ENCODE measurements at regions not wholly inside any gene's neighbourhood (a gene's known extent, or its start where the extent isn't known, plus 50 kb on each side); places are given as distances from the start of the nearest gene placed in this dataset.

- POLR2A ChIA-PET (ENCODE audit: unreplicated experiment), result no interaction called here
- no peaks in the 10 kb centered on the region for H3K9me2 ChIP-seq (replicated peaks; ENCODE audit: low read length)
- DNase-seq (no peak), ATAC-seq (no peak)
- no peak for TF ChIP-seq EZH2phosphoT487 (IDR thresholded peaks at IDR 0.05; ENCODE audit: borderline replicate concordance, low read length)
- TF ChIP-seq CTCF (conservative IDR thresholded peaks at IDR 0.05; ENCODE audit: low read depth, low read length), result no peak
- TF ChIP-seq EZH2 (IDR thresholded peaks at IDR 0.05; ENCODE audit: low read length, unreplicated experiment), result no peak
- H3K79me2 ChIP-seq (ENCODE audit: low read length), result no peaks in the 10 kb centered on the region
- H4K20me1 ChIP-seq (ENCODE audit: low read length), result no peaks in the 10 kb centered on the region
- peaks cover 20% of the 10 kb centered on the region; the same call in 1 of the 2 replicates for H3K36me3 ChIP-seq (ENCODE audit: low read depth, low read length)
- no peak overlapping the region for H3K9ac ChIP-seq (ENCODE audit: low read length)
- no TSS peak for BruUV-seq (replicated peaks)
- peaks cover 11% of the 10 kb centered on the region for H3K4me1 ChIP-seq (ENCODE audit: insufficient read depth, low read length)
- H3K27ac ChIP-seq (ENCODE audit: low read length), result no peak overlapping the region
- H3F3A ChIP-seq (ENCODE audit: low read length, unreplicated experiment), result no peaks in the 10 kb centered on the region
- intact Hi-C loops (cut with micrococcal nuclease), result no loop called here
- CTCF ChIA-PET, result no interaction called here
- no peaks in the 10 kb centered on the region for H3K9me3 ChIP-seq (ENCODE audit: low read length)
- H3K4me3 ChIP-seq (ENCODE audit: low read length), result no peak overlapping the region
- no peaks in the 10 kb centered on the region for H3K27me3 ChIP-seq (ENCODE audit: low read length)
- no peak overlapping the region for H2AFZ ChIP-seq (ENCODE audit: low read length)
- no peak overlapping the region for H3K4me2 ChIP-seq (ENCODE audit: low read length)
Measured at GRCh38 chr14:71741241-71741640, 191.0 kb upstream of the RGS6 start.

GRCh38 chr14:71742485-71742884 is 189.7 kb upstream of the RGS6 start:
- Histone ChIP-seq H3K79me2 (ENCODE audit: low read length) (no peaks in the 10 kb centered on the region), H3K9me2 (replicated peaks; ENCODE audit: low read length) (no peaks in the 10 kb centered on the region), H3K4me1 (ENCODE audit: insufficient read depth, low read length) (peaks cover 11% of the 10 kb centered on the region), H3K27me3 (ENCODE audit: low read length) (no peaks in the 10 kb centered on the region), H4K20me1 (ENCODE audit: low read length) (no peaks in the 10 kb centered on the region), H3K36me3 (ENCODE audit: low read depth, low read length) (peaks cover 11% of the 10 kb centered on the region; the same call in 1 of the 2 replicates), H3K9ac (ENCODE audit: low read length) (no peak overlapping the region), H2AFZ (ENCODE audit: low read length) (no peak overlapping the region), H3K9me3 (ENCODE audit: low read length) (peaks cover 2% of the 10 kb centered on the region; the same call in 1 of the 2 replicates), H3K27ac (ENCODE audit: low read length) (no peak overlapping the region), H3K4me2 (ENCODE audit: low read length) (no peak overlapping the region), H3F3A (ENCODE audit: low read length, unreplicated experiment) (no peaks in the 10 kb centered on the region), H3K4me3 (ENCODE audit: low read length) (no peak overlapping the region)
- ATAC-seq (no peak), DNase-seq (no peak)
- POLR2A ChIA-PET (ENCODE audit: unreplicated experiment), result no interaction called here
- no peak for TF ChIP-seq CTCF (conservative IDR thresholded peaks at IDR 0.05; ENCODE audit: low read depth, low read length)
- TF ChIP-seq EZH2 (IDR thresholded peaks at IDR 0.05; ENCODE audit: low read length, unreplicated experiment), result no peak
- no peak for TF ChIP-seq EZH2phosphoT487 (IDR thresholded peaks at IDR 0.05; ENCODE audit: borderline replicate concordance, low read length)
- intact Hi-C loops (cut with micrococcal nuclease), result no loop called here
- CTCF ChIA-PET, result no interaction called here
- BruUV-seq (replicated peaks), result no TSS peak

- no peak overlapping the region for H3K27ac ChIP-seq (ENCODE audit: low read length)
- DNase-seq, result no peak
- H3K36me3 ChIP-seq (ENCODE audit: low read depth, low read length), result no peaks in the 10 kb centered on the region; the same call in 1 of the 2 replicates
- H3K4me3 ChIP-seq (ENCODE audit: low read length), result no peak overlapping the region
- POLR2A ChIA-PET (ENCODE audit: unreplicated experiment), result interaction anchor here (0.7 kb wide), 1 partner anchor 1088 kb away, joined by 3 read pairs; no protein-coding TSS in a partner anchor
- intact Hi-C loops (cut with micrococcal nuclease), result loop anchor here (2.0 kb wide), 2 partner anchors 96 to 424 kb away; partner anchors contain the start of gene SIPA1L1
- H2AFZ ChIP-seq (ENCODE audit: low read length), result no peak overlapping the region
- no peaks in the 10 kb centered on the region for H4K20me1 ChIP-seq (ENCODE audit: low read length)
- H3K79me2 ChIP-seq (ENCODE audit: low read length), result no peaks in the 10 kb centered on the region
- no peaks in the 10 kb centered on the region for H3K9me2 ChIP-seq (replicated peaks; ENCODE audit: low read length)
- no peaks in the 10 kb centered on the region; the same call in 1 of the 2 replicates for H3K4me1 ChIP-seq (ENCODE audit: insufficient read depth, low read length)
- H3K9me3 ChIP-seq (ENCODE audit: low read length), result peaks cover 6% of the 10 kb centered on the region; the same call in 1 of the 2 replicates
- H3K27me3 ChIP-seq (ENCODE audit: low read length), result no peaks in the 10 kb centered on the region
- no peak overlapping the region for H3K9ac ChIP-seq (ENCODE audit: low read length)
- CTCF ChIA-PET, result interaction anchor here (0.6 kb wide), 1 partner anchor 454 kb away, joined by 3 read pairs; no protein-coding TSS in a partner anchor
- H3K4me2 ChIP-seq (ENCODE audit: low read length), result no peak overlapping the region
- peak; percentile 69 for ATAC-seq
- no TSS peak for BruUV-seq (replicated peaks)
- TF ChIP-seq EZH2phosphoT487 (IDR thresholded peaks at IDR 0.05; ENCODE audit: borderline replicate concordance, low read length) (no peak), CTCF (conservative IDR thresholded peaks at IDR 0.05; ENCODE audit: low read depth, low read length) (no peak), EZH2 (IDR thresholded peaks at IDR 0.05; ENCODE audit: low read length, unreplicated experiment) (no peak)
- no peaks in the 10 kb centered on the region for H3F3A ChIP-seq (ENCODE audit: low read length, unreplicated experiment)
Measured at GRCh38 chr14:71745072-71745471, 187.2 kb upstream of the RGS6 start.
